WTC11 (cell line): ENCODE measurements at regions not wholly inside any gene's neighbourhood (a gene's known extent, or its start where the extent isn't known, plus 50 kb on each side); places are given as distances from the start of the nearest gene placed in this dataset.

ENCODE experiments used
- ATF1 ChIP-seq: sonication (generic); formaldehyde crosslinking; IDR thresholded peaks from 2 replicates; pipeline ENCODE4 v1.8.1; 2023; ENCODE audit warnings: mild to moderate bottlenecking, moderate library complexity, missing genetic modification reagents
- CTCF ChIP-seq: fragments of 200-600 bp; IDR thresholded peaks from 2 replicates; pipeline ENCODE4 v1.8.0; 2022; ENCODE audit warnings: antibody characterized with exemption
- ESRRA ChIP-seq: sonication (generic); formaldehyde crosslinking; IDR thresholded peaks from 2 replicates; pipeline ENCODE4 v1.8.1; 2022; ENCODE audit warnings: mild to moderate bottlenecking, missing genetic modification reagents, borderline replicate concordance
- GABPB1 ChIP-seq: sonication (generic); formaldehyde crosslinking; IDR thresholded peaks from 2 replicates; pipeline ENCODE4 v1.8.1; 2023; ENCODE audit warnings: mild to moderate bottlenecking, missing genetic modification reagents
- SMAD3 ChIP-seq: sonication (generic); formaldehyde crosslinking; IDR thresholded peaks from 2 replicates; pipeline ENCODE4 v1.8.0; 2022; ENCODE audit warnings: missing genetic modification reagents, mild to moderate bottlenecking, borderline replicate concordance
- USF1 ChIP-seq: sonication (generic); formaldehyde crosslinking; IDR thresholded peaks from 2 replicates; pipeline ENCODE4 v1.8.0; 2022; ENCODE audit warnings: mild to moderate bottlenecking, missing genetic modification reagents
- ZNF423 ChIP-seq: fragments of 250-450 bp; sonication (Bioruptor Pico); IDR thresholded peaks from 2 replicates; pipeline ENCODE4 v2.1.2; 2022; ENCODE audit warnings: mild to moderate bottlenecking, moderate library complexity
- ZNF532 ChIP-seq: fragments of 250-450 bp; sonication (Bioruptor Pico); IDR thresholded peaks from 2 replicates; pipeline ENCODE4 v1.9.0; 2021; ENCODE audit warnings: mild to moderate bottlenecking, borderline replicate concordance

GRCh38 chr10:131435232-131435631 is 123.7 kb upstream of the TCERG1L start:
- TF ChIP-seq ZNF532 (CRISPR knock-in tag): no peak
- TF ChIP-seq ESRRA (CRISPR knock-in tag): no peak
- no peak for TF ChIP-seq GABPB1
- no peak for TF ChIP-seq CTCF
- TF ChIP-seq USF1 (CRISPR knock-in tag): no peak
- no peak for TF ChIP-seq ATF1 (CRISPR knock-in tag)
- no peak for TF ChIP-seq ZNF423
- TF ChIP-seq SMAD3 (CRISPR knock-in tag): no peak
